Activated effector memory CD4-positive, alpha-beta T cell treated with Interleukin-2 at 50 U/mL for 16 hours (primary cell): ENCODE measurements at regions not wholly inside any gene's neighbourhood (a gene's known extent, or its start where the extent isn't known, plus 50 kb on each side); places are given as distances from the start of the nearest gene placed in this dataset.
"Not testable (repeated sequence)": the region's sequence is repeated elsewhere in the genome, so short reads cannot be mapped to it uniquely, and the experiment has no call there.

Experiments used
- DNase-seq: peaks from one replicate; pipeline ENCODE4 v3.0.0-alpha.2; 2020

GRCh38 chr16:65702707-65703402, 581.0 kb upstream of the CDH11 start:
- no peak for DNase-seq

- DNase-seq = no peak
Observed at GRCh38 chr16:65700596-65700995, 578.7 kb upstream of the CDH11 start.

GRCh38 chr16:65698791-65699321, 577.0 kb upstream of the CDH11 start:
- DNase-seq = no peak

GRCh38 chr16:65697521-65697920, 575.7 kb upstream of the CDH11 start:
- DNase-seq = no peak

GRCh38 chr16:65697065-65697464, 575.2 kb upstream of the CDH11 start:
- no peak for DNase-seq

GRCh38 chr16:65691846-65692245, 570.0 kb upstream of the CDH11 start:
- DNase-seq = not testable (repeated sequence)

GRCh38 chr16:65689726-65690125, 567.9 kb upstream of the CDH11 start:
- DNase-seq = no peak

GRCh38 chr16:65688301-65688700, 566.4 kb upstream of the CDH11 start:
- no peak for DNase-seq

- no peak for DNase-seq
Observed at GRCh38 chr16:65684230-65684629, 562.4 kb upstream of the CDH11 start.

GRCh38 chr16:65681406-65681805, 559.5 kb upstream of the CDH11 start:
- no peak for DNase-seq

GRCh38 chr16:65679785-65680184, 557.9 kb upstream of the CDH11 start:
- DNase-seq = no peak

GRCh38 chr16:65675161-65675560, 553.3 kb upstream of the CDH11 start:
- no peak for DNase-seq

- DNase-seq = no peak
Observed at GRCh38 chr16:65672960-65673359, 551.1 kb upstream of the CDH11 start.

- no peak for DNase-seq
Observed at GRCh38 chr16:65671071-65671470, 549.2 kb upstream of the CDH11 start.

- no peak for DNase-seq
Observed at GRCh38 chr16:65668064-65668595, 546.3 kb upstream of the CDH11 start.

- no peak for DNase-seq
Observed at GRCh38 chr16:65667011-65667578, 545.2 kb upstream of the CDH11 start.

- no peak for DNase-seq
Observed at GRCh38 chr16:65666132-65666941, 544.5 kb upstream of the CDH11 start.

- no peak for DNase-seq
Observed at GRCh38 chr16:65665586-65665985, 543.7 kb upstream of the CDH11 start.

- no peak for DNase-seq
Observed at GRCh38 chr16:65663774-65664173, 541.9 kb upstream of the CDH11 start.

- no peak for DNase-seq
Observed at GRCh38 chr16:65662256-65662655, 540.4 kb upstream of the CDH11 start.

GRCh38 chr16:65661558-65661957, 539.7 kb upstream of the CDH11 start:
- DNase-seq = no peak

- no peak for DNase-seq
Observed at GRCh38 chr16:65660390-65660789, 538.5 kb upstream of the CDH11 start.

GRCh38 chr16:65659758-65660157, 537.9 kb upstream of the CDH11 start:
- no peak for DNase-seq

- DNase-seq = no peak
Observed at GRCh38 chr16:65658787-65659220, 536.9 kb upstream of the CDH11 start.
